Hematopoietic multipotent progenitor cell (in vitro differentiated cells): ENCODE measurements at regions not wholly inside any gene's neighbourhood (a gene's known extent, or its start where the extent isn't known, plus 50 kb on each side); places are given as distances from the start of the nearest gene placed in this dataset.

Experiments
- DNase-seq, 3 donors: peaks; one replicate each; pipeline ENCODE4 v3.0.0-alpha.2; 2011 to 2015; ENCODE audit warnings: low read depth in 2 of 3, low spot score in 2 of 3

DNA sequence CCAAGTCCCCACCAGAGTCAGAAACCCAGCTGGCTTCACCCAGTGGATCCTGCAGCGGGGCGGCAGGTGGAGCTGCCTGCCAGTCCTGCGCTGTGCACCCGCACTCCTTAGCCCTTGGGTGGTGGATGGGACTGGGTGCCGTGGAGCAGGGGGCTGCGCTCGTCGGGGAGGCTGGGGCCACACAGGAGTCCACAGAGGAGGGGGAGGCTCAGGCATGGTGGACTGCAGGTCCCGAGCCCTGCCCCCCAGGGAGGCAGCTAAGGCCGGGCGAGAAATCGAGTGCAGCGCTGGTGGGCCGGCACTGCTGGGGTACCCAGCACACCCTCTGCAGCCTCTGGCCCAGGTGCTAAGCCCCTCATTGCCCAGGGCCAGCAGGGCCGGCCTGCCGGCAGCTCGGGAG lies 144.6 kb upstream of the MGAT5 start:
- DNase-seq = no peak

DNA sequence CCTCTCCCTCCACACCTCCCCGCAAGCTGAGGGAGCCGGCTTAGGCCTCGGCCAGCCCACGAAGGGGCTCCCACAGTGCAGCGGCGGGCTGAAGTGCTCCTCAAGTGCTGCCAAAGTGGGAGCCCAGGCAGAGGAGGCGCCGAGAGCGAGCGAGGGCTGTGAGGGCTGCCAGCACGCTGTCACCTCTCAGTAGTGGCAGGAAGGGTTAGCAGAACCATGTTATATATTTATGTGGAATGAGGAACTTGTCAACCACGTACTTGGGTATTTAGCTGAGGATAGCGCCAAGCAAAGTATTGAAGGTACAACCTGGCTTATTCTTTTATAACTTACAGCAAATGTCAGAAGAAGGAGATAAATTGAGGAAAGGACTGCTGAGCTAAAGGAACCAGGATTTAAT lies 144.1 kb upstream of the MGAT5 start:
- no peak for DNase-seq

DNA sequence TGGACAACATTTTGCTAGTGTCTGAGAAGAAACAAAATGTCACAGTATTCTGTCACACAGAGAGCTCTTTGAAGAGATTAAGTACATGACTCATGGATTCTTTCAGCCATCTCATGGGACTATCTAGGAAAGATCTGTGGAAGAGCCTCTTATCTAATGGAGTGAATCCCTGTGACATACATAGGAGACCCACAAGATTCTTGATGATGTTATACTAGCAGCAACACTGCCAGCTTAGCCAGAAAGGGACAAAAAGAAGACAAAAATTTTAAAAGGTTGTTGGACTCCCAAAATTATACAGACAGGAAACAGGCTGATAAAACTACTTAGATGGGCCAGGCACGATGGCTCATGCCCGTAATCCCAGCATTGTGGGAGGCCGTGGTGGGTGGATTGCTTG lies 143.3 kb upstream of the MGAT5 start:
- DNase-seq = no peak

DNA sequence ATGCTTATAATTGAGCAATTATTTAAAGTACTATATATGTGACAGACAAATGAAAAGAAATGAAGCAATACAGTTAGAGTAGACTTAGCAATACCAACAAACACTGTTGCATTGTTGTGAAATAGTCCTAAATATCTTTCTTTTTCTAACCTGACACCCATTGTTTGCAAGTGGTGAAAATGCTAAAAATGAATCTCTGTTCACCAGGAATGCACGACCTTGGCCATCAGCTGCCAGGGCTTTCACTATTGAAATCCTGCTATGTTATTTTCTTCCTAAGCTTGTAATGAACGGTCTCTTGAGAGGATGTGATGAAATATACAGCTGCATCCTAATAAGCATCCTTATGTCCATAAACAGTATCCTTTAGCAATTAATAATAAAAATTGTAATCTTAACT lies 136.2 kb upstream of the MGAT5 start:
- DNase-seq = no peak

DNA sequence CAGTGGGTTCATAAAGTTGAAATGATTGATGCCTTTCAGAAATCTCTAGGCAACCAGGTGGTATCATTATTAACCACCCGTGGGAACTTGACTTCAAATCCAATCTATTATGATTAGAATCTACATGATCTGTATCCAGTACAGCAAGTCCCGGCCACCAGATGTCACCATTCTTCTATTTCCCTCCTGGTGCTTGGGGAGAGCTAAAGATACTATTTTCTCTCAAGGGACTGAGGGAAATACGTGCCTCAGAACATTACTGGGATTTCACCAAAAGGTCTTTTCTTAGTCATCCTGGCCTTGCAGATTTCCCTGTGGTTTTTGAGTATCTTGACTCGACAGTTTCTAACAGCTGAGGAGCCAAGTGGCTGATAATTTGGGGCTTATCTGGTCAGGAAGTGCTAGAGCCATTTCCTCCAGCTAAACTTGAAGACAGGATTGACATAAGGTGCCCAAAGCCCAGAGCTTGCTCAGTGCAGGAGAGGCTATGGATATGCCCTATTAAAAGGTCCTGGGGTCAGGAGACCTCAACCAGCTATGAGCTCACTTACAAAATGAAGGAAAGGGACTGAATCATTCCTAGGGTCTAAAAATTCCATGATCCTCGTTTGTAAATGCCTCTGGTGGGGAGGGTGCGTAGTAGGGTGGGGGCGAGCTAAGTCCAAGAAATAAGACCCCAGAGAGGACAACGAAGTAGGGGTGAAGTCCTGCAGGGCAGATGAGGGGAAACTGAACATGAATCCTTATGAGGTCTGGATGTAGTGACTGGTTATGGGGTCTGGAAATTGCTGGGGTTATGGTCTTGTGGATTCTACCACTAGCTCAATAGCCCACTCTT lies 135.4 kb upstream of the MGAT5 start:
- peak; percentile 55 to 94 (median 90) for DNase-seq

DNA sequence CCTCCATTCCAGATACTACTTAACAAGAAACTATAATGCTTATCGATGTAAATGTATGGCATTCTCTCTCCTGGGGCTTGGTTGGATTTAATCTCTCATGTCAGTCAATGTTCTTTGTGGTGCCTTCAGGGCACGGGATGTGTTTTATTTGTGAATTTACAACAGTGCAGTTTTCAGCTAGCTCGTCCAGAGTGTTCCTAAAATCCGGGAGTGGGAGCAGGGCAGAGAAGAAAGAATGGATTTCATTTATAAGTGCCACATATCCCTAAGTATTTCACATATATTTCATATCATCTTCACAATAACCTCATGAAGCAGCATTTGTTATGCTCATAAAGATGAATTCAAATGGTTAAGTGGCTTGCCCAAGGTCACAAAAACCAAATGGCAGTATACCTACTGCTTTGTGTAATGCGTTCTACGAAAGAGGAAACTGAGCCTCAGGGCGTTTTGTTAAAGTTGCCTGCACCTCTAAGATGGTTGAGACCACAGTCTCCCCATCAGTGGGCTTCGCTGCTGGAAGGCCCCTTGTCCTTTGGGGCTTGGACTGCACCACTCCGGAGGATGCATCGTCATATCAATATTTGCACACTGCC lies 134.7 kb upstream of the MGAT5 start:
- DNase-seq = peak in 1 of 3 donors; percentile 17

DNA sequence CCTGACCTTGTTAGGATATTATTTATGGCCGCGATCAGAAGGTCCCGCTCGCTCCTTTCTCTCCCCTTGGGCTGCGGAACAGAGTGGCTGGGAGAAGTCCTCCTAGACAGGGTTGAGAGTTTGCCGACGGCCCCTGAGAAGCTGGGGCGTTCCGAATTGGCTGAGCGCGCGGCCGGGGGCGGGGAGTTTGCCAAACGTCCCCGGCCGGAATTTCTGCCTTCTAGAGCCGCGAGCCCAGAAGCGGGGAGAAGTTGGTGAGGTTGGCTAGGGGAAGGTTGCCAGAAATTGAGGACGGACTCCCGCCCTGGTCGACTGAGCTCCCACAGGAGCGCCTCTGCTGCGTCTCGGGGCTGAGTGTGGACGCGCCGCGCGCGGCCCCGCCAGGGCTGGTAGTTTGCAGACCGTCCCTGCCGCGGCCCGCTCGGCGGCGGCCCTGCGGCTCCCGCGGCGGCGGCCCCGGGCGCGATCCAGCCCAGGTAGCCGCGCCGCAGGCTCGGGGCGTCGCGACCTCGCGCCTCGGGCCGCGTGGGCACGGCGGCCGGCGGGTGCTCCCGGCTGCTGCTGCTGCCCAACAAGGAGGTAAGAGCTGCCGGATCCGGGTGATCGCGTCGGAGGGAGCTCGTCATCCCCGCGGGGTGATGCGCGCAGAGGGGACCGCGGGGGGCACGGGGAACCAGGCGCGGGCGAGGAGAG lies 134.0 kb upstream of the MGAT5 start:
- peak; percentile 58 to 88 (median 84) for DNase-seq

DNA sequence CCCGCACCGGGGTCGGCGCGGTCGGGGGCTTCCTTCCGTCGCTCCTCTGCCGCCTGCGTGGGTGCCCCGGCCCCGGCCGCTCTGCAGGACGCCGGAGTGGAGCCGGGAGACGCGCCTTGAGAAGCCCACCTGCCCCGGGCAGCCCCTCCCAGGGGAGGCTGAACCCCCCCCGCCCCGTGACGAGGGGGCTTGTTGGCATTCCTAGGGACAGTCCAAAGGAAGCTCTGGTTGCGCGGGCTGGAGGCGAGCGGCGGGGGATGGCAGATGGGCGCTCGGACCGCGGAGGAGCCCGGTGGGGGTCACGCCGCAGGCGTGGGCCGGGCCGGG lies 133.5 kb upstream of the MGAT5 start:
- DNase-seq = no peak

DNA sequence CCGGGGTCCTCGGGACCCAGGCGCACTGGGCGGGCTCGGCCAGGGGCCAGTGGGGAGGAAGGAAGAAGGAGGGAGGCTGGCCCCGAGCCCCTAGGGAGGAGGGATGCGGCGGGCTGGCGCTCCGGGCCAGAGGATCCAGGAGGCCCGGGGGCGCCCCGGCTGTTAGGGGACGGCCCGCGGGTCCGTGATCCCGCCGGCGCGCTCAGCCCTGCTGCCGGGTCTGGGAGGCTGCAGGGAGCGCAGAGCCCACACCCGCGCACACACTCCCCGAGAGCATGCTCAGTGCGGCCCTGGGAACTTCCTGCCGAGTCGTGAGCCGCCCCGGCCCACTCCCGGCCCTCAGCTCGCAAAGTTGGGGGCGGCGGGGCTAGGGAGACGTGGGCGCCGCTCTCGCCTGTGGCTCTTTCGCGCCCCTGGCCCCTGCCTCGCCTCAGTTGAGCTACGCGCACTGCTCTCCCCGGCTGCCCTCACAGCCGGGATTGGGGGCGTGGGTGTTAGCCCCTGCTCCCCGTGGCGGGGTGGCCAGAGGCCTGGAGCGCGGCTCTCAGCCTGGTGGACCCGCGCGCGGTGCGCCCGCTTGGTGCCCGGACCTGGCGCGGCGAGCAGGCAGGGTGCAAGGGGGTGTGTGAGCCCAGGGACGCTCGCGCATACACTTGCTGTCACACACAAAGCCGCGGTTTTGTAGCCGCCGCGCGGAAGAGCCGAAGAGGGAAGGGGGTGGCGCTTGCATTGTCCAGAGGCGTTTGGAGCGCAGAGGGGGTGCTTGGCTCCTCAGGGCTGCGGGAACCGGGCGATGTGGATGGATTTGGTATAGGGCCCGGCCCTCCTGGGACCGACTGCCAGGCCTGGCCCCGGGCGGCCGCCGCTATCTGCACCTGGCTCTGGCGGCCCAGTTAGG lies 132.9 kb upstream of the MGAT5 start:
- peak; percentile 29 to 69 (median 62) for DNase-seq

DNA sequence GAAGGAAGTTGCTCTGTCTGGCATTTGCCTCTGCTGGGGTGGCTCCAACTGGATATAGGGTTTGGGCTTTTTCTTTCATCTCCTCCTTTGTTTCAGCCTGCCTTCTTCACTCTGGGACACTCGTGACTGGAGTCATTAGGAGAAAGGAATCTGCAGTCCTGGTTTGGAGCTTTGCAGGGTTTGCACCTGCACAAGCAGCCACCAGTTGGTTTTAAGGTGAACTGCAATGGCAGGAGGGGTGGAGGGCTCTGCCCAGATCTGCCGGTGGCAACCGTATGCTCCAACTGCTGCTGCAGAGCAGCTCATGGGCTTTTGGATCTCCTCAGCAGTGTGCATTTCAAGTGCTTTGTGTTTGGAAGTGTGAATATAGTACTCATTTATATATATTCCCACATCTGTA lies 131.3 kb upstream of the MGAT5 start:
- no peak for DNase-seq

DNA sequence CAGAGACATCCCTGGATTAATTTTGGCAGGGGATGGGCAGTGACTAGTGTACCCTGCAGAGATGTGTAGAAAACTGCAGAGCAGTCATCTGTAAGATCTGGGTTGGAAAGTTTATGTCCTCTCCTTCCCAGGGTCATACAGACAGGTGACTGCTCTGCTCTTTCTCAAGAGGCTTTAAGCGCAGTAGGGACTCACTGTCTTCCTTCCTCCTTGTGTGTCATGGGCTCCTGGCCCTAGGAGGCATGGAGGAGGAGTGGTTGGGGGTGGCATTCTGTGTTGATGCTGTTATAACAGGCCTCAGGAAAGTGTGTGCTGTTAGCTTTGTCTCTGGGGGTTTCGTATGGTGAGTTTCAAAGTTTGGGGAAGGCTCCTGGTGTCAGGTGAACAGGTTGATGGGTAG lies 130.5 kb upstream of the MGAT5 start:
- DNase-seq = no peak

DNA sequence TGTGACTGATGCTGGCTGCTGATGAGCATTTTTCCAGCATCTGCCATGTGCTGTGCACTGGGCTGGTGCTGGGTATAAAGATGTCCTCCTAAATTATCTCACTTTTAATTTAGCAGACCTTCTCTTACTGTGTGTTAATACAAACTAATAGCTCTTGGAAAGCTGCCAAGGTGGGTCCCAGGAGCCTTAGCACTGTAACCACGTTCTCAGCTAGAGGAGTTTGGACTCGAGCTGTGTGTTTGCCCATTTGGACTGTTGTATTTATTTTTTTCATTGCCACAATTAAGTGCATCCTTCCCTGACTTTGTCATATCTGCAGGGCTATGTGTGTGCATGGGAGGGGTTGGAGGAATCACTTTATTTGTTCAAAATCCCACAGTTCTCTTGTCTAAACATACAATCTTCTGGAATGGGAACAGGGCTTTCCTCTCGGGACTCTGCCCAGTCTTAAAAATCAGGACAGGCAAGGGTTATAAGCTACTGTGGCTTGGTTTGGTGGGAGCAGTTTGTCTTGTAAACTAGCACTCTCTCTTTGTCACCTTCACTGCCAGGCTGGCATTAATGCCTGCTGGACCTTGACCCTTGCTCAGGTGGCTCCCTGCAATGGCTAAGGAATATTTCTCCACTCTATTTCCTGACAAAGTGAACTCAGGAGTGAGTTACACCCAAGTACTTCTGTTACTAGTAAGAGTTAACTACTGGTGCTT lies 129.7 kb upstream of the MGAT5 start:
- peak in 1 of 3 donors; percentile 18 for DNase-seq

DNA sequence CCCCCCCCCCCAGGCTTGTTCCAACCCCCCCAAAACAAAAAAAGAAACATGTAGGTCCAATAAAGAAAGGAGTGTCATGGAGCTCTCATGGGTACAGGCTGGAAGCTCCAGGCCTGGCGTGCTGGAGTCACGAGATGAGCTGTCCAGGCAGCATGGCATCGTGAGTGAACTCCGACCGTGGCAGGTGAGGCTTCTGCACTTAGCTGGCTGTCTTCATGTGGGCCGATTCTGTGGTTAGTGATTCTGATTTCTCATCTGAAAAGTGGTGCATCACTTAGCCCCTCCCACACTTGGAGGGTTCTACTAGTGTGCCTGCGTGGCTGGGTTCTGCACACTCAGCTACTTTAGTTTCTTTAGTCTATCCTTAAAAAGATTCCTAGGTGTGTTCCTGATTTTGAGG lies 126.4 kb upstream of the MGAT5 start:
- DNase-seq = no peak

DNA sequence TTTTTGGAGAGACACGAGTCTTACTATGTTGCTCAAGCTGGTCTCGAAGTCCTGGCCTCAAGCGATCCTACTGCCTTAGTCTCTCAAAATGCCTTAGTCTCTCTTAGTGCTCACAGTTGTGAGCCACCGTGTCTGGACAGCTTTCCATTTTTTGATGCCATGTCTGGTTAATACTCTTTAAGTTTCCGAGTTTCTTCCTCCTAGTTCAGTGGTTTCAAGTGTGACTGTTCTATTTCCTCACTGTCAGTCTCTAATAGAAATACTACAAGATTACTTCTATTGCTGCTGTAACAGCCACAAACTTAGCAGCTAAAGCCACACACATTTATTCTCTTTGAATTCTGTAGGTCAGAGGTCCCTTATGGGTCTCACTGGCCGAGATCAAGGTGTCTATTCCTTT lies 125.1 kb upstream of the MGAT5 start:
- DNase-seq = peak in 1 of 3 donors; percentile 13

DNA sequence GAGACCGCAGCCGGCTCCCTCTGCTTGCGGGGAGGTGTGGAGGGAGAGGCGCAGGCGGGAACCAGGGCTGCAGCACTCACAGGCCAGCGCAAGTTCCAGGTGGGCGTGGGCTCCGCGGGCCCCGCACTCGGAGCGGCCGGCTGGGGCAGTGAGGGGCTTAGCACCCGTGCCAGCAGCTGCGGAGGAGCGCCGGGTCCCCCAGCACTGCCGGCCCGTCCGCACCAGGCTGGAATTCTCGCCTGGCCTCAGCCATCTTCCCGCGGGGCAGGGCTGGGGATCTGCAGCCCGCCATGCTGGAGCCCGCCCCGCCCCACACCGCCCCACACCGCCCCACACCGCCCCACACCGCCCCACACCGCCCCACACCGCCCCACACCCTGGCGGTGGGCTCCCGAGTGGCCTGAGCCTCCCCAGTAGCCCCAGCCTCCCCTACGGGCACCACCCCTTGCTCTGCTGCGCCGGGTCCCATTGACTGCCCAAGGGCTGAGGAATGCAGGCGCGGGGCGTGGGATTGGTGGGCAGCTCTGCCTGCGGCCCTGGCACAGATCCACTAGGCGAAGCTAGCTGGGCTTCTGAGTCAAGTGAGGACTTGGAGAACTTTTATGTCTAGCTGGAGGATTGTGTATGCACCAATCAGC lies 123.9 kb upstream of the MGAT5 start:
- no peak for DNase-seq

DNA sequence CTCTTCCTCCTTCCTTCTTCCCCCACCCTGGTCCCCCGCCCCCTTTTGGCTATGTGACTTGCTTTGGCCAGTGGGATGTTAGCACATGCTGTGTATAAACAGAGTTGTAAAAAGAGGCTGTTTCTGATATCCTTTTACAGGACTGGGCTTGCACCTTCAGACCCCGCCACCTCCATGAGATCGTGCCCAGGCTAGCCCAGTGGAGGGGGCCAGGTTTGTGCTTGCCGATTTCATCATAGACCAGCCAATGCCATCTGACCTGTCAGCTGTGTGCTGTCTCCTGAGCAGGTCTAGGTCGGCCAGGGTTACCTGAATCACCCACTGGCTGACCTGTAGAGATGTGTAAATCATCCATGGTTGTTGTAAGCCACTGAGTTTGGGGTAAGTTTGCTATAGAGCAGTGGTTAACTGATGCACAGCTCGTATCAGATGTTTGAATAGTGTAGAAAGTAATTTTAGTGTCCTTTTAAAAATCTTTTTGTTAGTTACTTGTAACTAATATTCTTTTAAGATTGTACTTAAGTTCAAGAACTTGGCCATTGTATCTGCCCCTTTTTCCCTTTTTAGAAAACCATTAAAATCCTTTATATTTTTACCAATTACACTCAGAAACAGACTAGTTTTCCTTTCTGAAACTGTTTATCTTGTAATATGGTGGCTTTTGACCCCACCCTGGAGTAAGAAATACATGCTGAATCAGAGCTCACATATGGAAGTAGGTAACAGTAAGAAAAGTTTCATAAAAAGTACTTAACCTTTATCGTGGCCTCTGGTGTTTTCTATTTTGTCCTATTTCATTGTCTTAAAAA lies 122.0 kb upstream of the MGAT5 start:
- DNase-seq = no peak

DNA sequence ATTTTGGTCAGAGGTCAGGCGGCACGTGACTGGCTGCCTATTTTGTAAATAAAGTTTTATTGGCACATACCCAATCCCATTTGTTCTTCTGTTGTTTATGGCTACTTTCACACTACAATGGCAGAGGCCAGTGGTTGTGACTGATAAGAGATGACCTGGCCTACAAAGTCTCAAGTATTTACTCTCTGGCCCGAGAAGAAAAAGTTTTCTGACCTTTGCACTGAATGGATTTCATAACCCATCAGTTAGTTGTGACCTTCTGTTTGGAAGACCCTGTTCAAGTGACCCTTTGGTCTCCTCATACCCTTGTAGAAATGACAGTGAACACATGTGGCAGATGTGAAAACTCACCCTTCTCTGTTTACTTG lies 121.4 kb upstream of the MGAT5 start:
- no peak for DNase-seq

DNA sequence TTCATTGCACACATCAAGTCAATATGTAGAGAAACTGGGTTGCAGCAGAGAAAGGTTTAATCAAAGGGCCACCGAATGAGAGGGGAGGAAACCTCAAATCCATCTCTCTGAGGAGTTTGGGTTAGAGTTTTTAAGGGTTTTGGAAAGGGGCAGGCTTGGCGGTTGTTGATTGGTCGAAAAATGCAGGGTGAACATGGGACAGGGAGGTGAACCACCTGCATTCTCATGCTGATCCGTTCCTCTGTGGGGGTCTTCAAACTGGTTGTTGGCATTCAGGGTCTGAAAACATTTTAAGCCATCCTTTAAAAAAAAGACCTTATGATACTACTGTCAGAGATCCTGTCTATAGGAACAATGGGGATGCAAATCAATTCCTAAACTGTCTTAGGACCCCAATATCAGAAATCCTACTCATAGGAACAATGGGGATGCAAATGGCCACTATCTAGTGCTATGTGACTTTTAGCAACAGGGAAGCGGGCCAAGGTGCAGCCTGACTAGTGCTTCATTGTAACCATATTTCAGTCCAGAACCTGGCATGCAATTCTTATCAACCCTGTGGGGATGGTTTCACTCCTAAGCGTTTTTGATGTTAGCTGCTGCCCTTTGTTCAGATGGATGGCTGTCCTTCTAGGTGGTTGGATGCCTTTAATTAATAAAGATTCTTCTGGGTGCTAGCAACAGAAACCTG lies 120.1 kb upstream of the MGAT5 start:
- no peak for DNase-seq

DNA sequence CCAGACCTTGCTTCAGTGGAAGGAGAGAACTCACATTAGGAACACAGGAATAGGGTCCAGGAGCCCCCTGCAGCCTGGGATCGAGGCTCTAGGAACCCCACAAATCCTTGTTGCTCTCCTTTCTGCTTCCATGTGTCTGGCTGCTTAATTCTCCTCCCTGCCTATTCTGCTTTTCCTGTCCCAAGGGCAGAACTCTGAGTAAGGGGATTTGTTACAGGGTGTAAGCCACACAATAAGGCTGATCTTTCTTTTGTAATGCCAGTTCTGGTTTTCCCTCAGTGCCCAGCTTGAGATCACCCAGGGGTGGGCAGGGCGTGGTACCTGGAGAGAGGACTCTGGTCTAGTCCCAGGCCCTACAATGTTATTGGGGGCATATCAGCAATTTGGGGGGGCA lies 119.6 kb upstream of the MGAT5 start:
- DNase-seq = no peak
